Activated effector memory CD4-positive, alpha-beta T cell treated with anti-CD3 and anti-CD28 coated beads, Interleukin-2, amount 50 U/mL, for 16 hours (primary cell): ENCODE measurements at regions not wholly inside any gene's neighbourhood (a gene's known extent, or its start where the extent isn't known, plus 50 kb on each side); places are given as distances from the start of the nearest gene placed in this dataset.
A peak's percentile ranks its signal among the peaks of the same experiment; 100 is the strongest.

ENCODE experiments used
- DNase-seq: peaks from one replicate; pipeline ENCODE4 v3.0.0-alpha.2; 2020

- no peak for DNase-seq
These were observed 161.9 kb upstream of the XYLT1 start for GRCh38 chr16:17632667-17633066.

- DNase-seq = no peak
These were observed 159.2 kb upstream of the XYLT1 start for GRCh38 chr16:17629936-17630335.

GRCh38 chr16:17628983-17629382 lies 158.2 kb upstream of the XYLT1 start:
- no peak for DNase-seq

GRCh38 chr16:17622366-17622765 lies 151.6 kb upstream of the XYLT1 start:
- DNase-seq = no peak

GRCh38 chr16:17619261-17619660 lies 148.5 kb upstream of the XYLT1 start:
- DNase-seq = no peak

- DNase-seq = no peak
These were observed 146.3 kb upstream of the XYLT1 start for GRCh38 chr16:17617021-17617552.

- no peak for DNase-seq
These were observed 141.6 kb upstream of the XYLT1 start for GRCh38 chr16:17612336-17612735.

GRCh38 chr16:17607609-17608008 lies 136.8 kb upstream of the XYLT1 start:
- DNase-seq = no peak

GRCh38 chr16:17607075-17607509 lies 136.3 kb upstream of the XYLT1 start:
- no peak for DNase-seq

GRCh38 chr16:17606460-17606859 lies 135.7 kb upstream of the XYLT1 start:
- no peak for DNase-seq

- no peak for DNase-seq
These were observed 135.0 kb upstream of the XYLT1 start for GRCh38 chr16:17605784-17606183.

GRCh38 chr16:17603626-17604025 lies 132.9 kb upstream of the XYLT1 start:
- DNase-seq = no peak

GRCh38 chr16:17602678-17603077 lies 131.9 kb upstream of the XYLT1 start:
- no peak for DNase-seq

- no peak for DNase-seq
These were observed 128.2 kb upstream of the XYLT1 start for GRCh38 chr16:17598968-17599367.

- peak; percentile 63 for DNase-seq
These were observed 121.1 kb upstream of the XYLT1 start for GRCh38 chr16:17591655-17592405.

GRCh38 chr16:17590711-17591654 lies 120.2 kb upstream of the XYLT1 start:
- peak; percentile 74 for DNase-seq

- no peak for DNase-seq
These were observed 119.1 kb upstream of the XYLT1 start for GRCh38 chr16:17589898-17590297.

GRCh38 chr16:17585449-17586074 lies 114.8 kb upstream of the XYLT1 start:
- no peak for DNase-seq

- DNase-seq = peak; percentile 74
These were observed 108.5 kb upstream of the XYLT1 start for GRCh38 chr16:17578981-17579874.

- DNase-seq = no peak
These were observed 103.5 kb upstream of the XYLT1 start for GRCh38 chr16:17574256-17574655.

- no peak for DNase-seq
These were observed 101.4 kb upstream of the XYLT1 start for GRCh38 chr16:17572145-17572544.

GRCh38 chr16:17571499-17572093 lies 100.8 kb upstream of the XYLT1 start:
- DNase-seq = no peak
